IMR-90 (cell line): ENCODE measurements at regions not wholly inside any gene's neighbourhood (a gene's known extent, or its start where the extent isn't known, plus 50 kb on each side); places are given as distances from the start of the nearest gene placed in this dataset.

Source experiments
- ATAC-seq: fragments of 200-7000 bp; cut with Tn5 transposase; 2 replicates; pipeline ENCODE4 v1.9.1; 2020; ENCODE audit warnings: low read depth, mild to moderate bottlenecking, moderate library complexity
- BruUV-seq: library from RNA; stranded (reverse); fragments of 400-500 nt; replicated peaks from 2 replicates; lab custom pipeline; 2021; lab: Mats Ljungman, UMichigan
- CTCF ChIA-PET: fragments of 300-600 bp; formaldehyde crosslinking; extraction: SDS; loops from one replicate; lab custom pipeline; 2021; ENCODE audit warnings: antibody characterized with exemption; lab: Yijun Ruan, JAX
- POLR2A ChIA-PET: fragments of 300-600 bp; sonication (Branson Sonifier 250); formaldehyde crosslinking; loops from one replicate; lab custom pipeline; 2022; ENCODE audit warnings: antibody characterized with exemption; ENCODE audit not compliant: unreplicated experiment; lab: Charles Lee
- DNase-seq: peaks from one replicate; pipeline ENCODE4 v3.0.0; 2013
- H2AFZ ChIP-seq: replicated peaks from 2 replicates; pipeline ENCODE3; 2013; ENCODE audit warnings: low read length, mild to moderate bottlenecking; ENCODE audit not compliant: poor library complexity
- H2AK5ac ChIP-seq: 2 replicates; pipeline ENCODE4 v1.6.1; 2013; ENCODE audit warnings: low read depth, low read length, inconsistent platforms
- H2AK9ac ChIP-seq: replicated peaks from 2 replicates; pipeline ENCODE3; 2013; ENCODE audit warnings: mild to moderate bottlenecking, low read depth, low read length, moderate library complexity; ENCODE audit not compliant: poor library complexity
- H2BK120ac ChIP-seq: 2 replicates; pipeline ENCODE4 v1.6.1; 2013; ENCODE audit warnings: low read depth, low read length, inconsistent platforms
- H2BK15ac ChIP-seq: 3 replicates; pipeline ENCODE4 v1.6.1; 2013; ENCODE audit warnings: low read depth, low read length, inconsistent platforms
- H2BK20ac ChIP-seq: 2 replicates; pipeline ENCODE4 v1.6.1; 2013; ENCODE audit warnings: low read depth, mild to moderate bottlenecking, inconsistent platforms, low read length, moderate library complexity
- H2BK5ac ChIP-seq: 2 replicates; pipeline ENCODE4 v1.6.1; 2013; ENCODE audit warnings: mild to moderate bottlenecking, low read depth, low read length, inconsistent platforms; ENCODE audit not compliant: poor library complexity, severe bottlenecking
- H3K14ac ChIP-seq: replicated peaks from 2 replicates; pipeline ENCODE4 v1.6.1; 2013; ENCODE audit warnings: low read depth, low read length, inconsistent platforms
- H3K18ac ChIP-seq: 2 replicates; pipeline ENCODE4 v1.6.1; 2013; ENCODE audit warnings: low read depth, low read length, control low read depth
- H3K23ac ChIP-seq: 2 replicates; pipeline ENCODE4 v1.6.1; 2013; ENCODE audit warnings: low read depth, low read length, inconsistent platforms
- H3K27ac ChIP-seq: 2 replicates; pipeline ENCODE4 v1.5.1; 2013; ENCODE audit warnings: mild to moderate bottlenecking, control low read depth, low read length; ENCODE audit not compliant: insufficient read depth
- H3K27me3 ChIP-seq: 2 replicates; pipeline ENCODE4 v1.6.1; 2013; ENCODE audit warnings: low read length; ENCODE audit not compliant: control insufficient read depth, insufficient read depth
- H3K36me3 ChIP-seq: 2 replicates; pipeline ENCODE4 v1.6.1; 2013; ENCODE audit warnings: low read length, mixed read lengths; ENCODE audit not compliant: control insufficient read depth, insufficient read depth
- H3K4ac ChIP-seq: 2 replicates; pipeline ENCODE4 v1.6.1; 2013; ENCODE audit warnings: low read depth, low read length, inconsistent platforms
- H3K4me1 ChIP-seq: 2 replicates; pipeline ENCODE4 v1.6.1; 2013; ENCODE audit warnings: low read length, mixed read lengths; ENCODE audit not compliant: control insufficient read depth, insufficient read depth
- H3K4me2 ChIP-seq: 2 replicates; pipeline ENCODE4 v1.6.1; 2013; ENCODE audit warnings: low read depth, mild to moderate bottlenecking, control low read depth, low read length, moderate library complexity
- H3K4me3 ChIP-seq: 2 replicates; pipeline ENCODE4 v1.5.1; 2013; ENCODE audit warnings: low read depth, mild to moderate bottlenecking, control low read depth, low read length, moderate library complexity; ENCODE audit not compliant: insufficient read depth
- H3K56ac ChIP-seq: 2 replicates; pipeline ENCODE4 v1.6.1; 2013; ENCODE audit warnings: low read length, inconsistent platforms; ENCODE audit not compliant: insufficient read depth; ENCODE audit errors: extremely low read depth
- H3K79me1 ChIP-seq, 2 experiments: 2 replicates each; pipeline ENCODE4 v1.6.1; 2013; ENCODE audit warnings: low read length in 2 of 2, inconsistent platforms in 1 of 2, low read depth in 1 of 2
- H3K9ac ChIP-seq: 2 replicates; pipeline ENCODE4 v1.6.1; 2013; ENCODE audit warnings: low read depth, low read length, control low read depth
- H3K9me1 ChIP-seq: 2 replicates; pipeline ENCODE4 v1.6.1; 2013; ENCODE audit warnings: low read length, inconsistent platforms; ENCODE audit not compliant: insufficient read depth
- H3K9me3 ChIP-seq: 2 replicates; pipeline ENCODE4 v1.6.1; 2013; ENCODE audit warnings: low read length; ENCODE audit not compliant: control insufficient read depth, insufficient read depth
- H4K20me1 ChIP-seq: 2 replicates; pipeline ENCODE4 v1.6.1; 2013; ENCODE audit warnings: low read length, inconsistent platforms; ENCODE audit not compliant: insufficient read depth
- H4K5ac ChIP-seq: 2 replicates; pipeline ENCODE4 v1.6.1; 2013; ENCODE audit warnings: mild to moderate bottlenecking, low read depth, low read length, control low read depth
- H4K8ac ChIP-seq, 2 experiments: 2 replicates each; pipeline ENCODE4 v1.6.1; 2013; ENCODE audit warnings: low read depth in 2 of 2, low read length in 2 of 2, control low read depth in 1 of 2, inconsistent platforms in 1 of 2
- H4K91ac ChIP-seq: 2 replicates; pipeline ENCODE4 v1.6.1; 2013; ENCODE audit warnings: low read depth, low read length, inconsistent platforms; ENCODE audit not compliant: insufficient read depth
- BHLHE40 ChIP-seq: fragments of 150-350 bp; IDR thresholded peaks from 2 replicates; pipeline ENCODE4 v1.6.1; 2016; ENCODE audit warnings: mild to moderate bottlenecking, low read depth, low read length
- CEBPB ChIP-seq: IDR thresholded peaks from 2 replicates; pipeline ENCODE4 v1.6.1; 2012; ENCODE audit warnings: low read depth, low read length, improper control_type of control experiment
- CHD1 ChIP-seq: IDR thresholded peaks from 2 replicates; pipeline ENCODE4 v1.6.1; 2012; ENCODE audit warnings: low read depth, low read length, improper control_type of control experiment
- FOS ChIP-seq: fragments of 150-350 bp; IDR thresholded peaks from 2 replicates; pipeline ENCODE4 v1.6.1; 2016; ENCODE audit warnings: low read depth, low read length
- MXI1 ChIP-seq: IDR thresholded peaks from 2 replicates; pipeline ENCODE4 v1.6.1; 2012; ENCODE audit warnings: low read depth, mild to moderate bottlenecking, low read length, moderate library complexity, borderline replicate concordance
- NFE2L2 ChIP-seq: fragments of 150-350 bp; IDR thresholded peaks from 2 replicates; pipeline ENCODE4 v1.6.1; 2016; ENCODE audit warnings: low read depth, mild to moderate bottlenecking, low read length
- POLR2A ChIP-seq: IDR thresholded peaks from 2 replicates; pipeline ENCODE4 v1.6.1; 2012; ENCODE audit warnings: mild to moderate bottlenecking, low read depth, low read length
- RAD21 ChIP-seq: IDR thresholded peaks from 2 replicates; pipeline ENCODE4 v1.6.1; 2012; ENCODE audit warnings: low read length, improper control_type of control experiment
- RCOR1 ChIP-seq: IDR thresholded peaks from 2 replicates; pipeline ENCODE4 v1.6.1; 2012; ENCODE audit warnings: mild to moderate bottlenecking, low read length, improper control_type of control experiment; ENCODE audit not compliant: insufficient replicate concordance
- RFX5 ChIP-seq: IDR thresholded peaks from 2 replicates; pipeline ENCODE4 v1.8.0; 2012; ENCODE audit warnings: low read depth, mild to moderate bottlenecking, low read length, moderate library complexity
- SMC3 ChIP-seq: fragments of 150-350 bp; IDR thresholded peaks from 2 replicates; pipeline ENCODE4 v1.6.1; 2016; ENCODE audit warnings: low read depth, mild to moderate bottlenecking, antibody characterized with exemption, low read length, moderate library complexity
- WGBS, 2 experiments: methylation state at CpG; one replicate each; pipeline versions ENCODE4 v1.1.5 to v1.1.7; 2013; ENCODE audit warnings: missing lambda C conversion rate in 2 of 2; ENCODE audit not compliant: insufficient read length in 1 of 2; ENCODE audit errors: extremely low coverage in 2 of 2; 5-methylcytosine and 5-hydroxymethylcytosine counted together
- dilution Hi-C: fragments of 300-500 bp; cut with HindIII; formaldehyde crosslinking; loops from one replicate; pipeline ENCODE4 v1.14.3; 2018; ENCODE audit warnings: low sequenced_read_pairs; ENCODE audit not compliant: unreplicated experiment
- in situ Hi-C: fragments of 300-500 bp; cut with MboI; formaldehyde crosslinking; loops from 3 replicates; pipeline ENCODE4 v1.14.3; 2019; ENCODE audit warnings: low sequenced_read_pairs, inconsistent platforms, mixed read lengths
- intact Hi-C: fragments of 100-400 bp; cut with micrococcal nuclease; formaldehyde crosslinking; loops from 2 replicates; pipeline ENCODE4 v1.10.0; 2022
- TF ChIP-seq, protein P1 (sequence below): conservative IDR thresholded peaks from 2 replicates; pipeline ENCODE4 v1.5.1; 2012; ENCODE audit warnings: mild to moderate bottlenecking, low read depth, low read length, improper control_type of control experiment

DNA sequence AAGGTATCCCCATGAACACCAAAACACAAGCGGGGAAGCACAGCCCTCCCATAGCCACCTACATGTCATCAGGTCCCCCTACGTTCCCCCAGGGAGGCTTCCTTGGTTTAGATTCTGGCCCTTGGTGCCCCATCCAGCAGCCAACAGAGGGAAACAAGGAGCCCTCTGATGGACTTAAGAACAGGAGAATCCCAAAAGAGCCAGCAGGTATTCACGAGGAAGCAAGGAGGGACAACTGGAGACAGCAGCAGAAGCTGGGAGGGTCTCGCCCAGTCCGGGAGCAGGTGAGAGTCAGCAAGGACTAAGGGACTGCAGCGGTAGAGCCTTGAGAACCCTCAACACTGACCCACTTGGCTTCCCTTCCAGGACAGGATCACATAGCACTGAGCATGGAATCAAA is 58.4 kb upstream of the TOP1 start:
- no peaks in the 10 kb centered on the region for H3K9me3 ChIP-seq
- no peaks in the 10 kb centered on the region for H4K20me1 ChIP-seq
- H2BK120ac ChIP-seq = no peak overlapping the region
- H3K4me1 ChIP-seq = peaks cover 2% of the 10 kb centered on the region; the same call in 1 of the 2 replicates
- ChIA-PET CTCF (no interaction called here), POLR2A (no interaction called here)
- no peak overlapping the region for H3K23ac ChIP-seq
- DNase-seq (no peak), ATAC-seq (no peak)
- no peak overlapping the region for H4K91ac ChIP-seq
- intact Hi-C loops (no loop called here), in situ Hi-C loops (loop anchor here (5.0 to 25.0 kb wide), 4 partner anchors 122 to 1108 kb away; partner anchors contain the start of genes CHD6 and LPIN3), dilution Hi-C loops (no loop called here)
- H4K8ac ChIP-seq = no peak overlapping the region
- H2BK15ac ChIP-seq = no peak overlapping the region
- no peak overlapping the region for H2AFZ ChIP-seq
- H3K18ac ChIP-seq = no peak overlapping the region
- 98% methylated on average over 5 of the region's 6 CpGs; no CpG with 5 or more reads in 1 of the 2 experiments for WGBS, 2 experiments
- H3K56ac ChIP-seq = no peak overlapping the region
- no peak overlapping the region for H3K27ac ChIP-seq
- peaks cover 3% of the 10 kb centered on the region; the same call in 1 of the 2 replicates for H3K9me1 ChIP-seq
- no peak for TF ChIP-seq FOS
- TF ChIP-seq CHD1 = no peak
- no peak for TF ChIP-seq RFX5
- TF ChIP-seq RCOR1 = no peak
- TF ChIP-seq MXI1 = no peak
- peak; percentile 10; the same call in 1 of the 2 replicates for TF ChIP-seq SMC3
- no peak for TF ChIP-seq CEBPB
- TF ChIP-seq POLR2A = no peak
- no peak for TF ChIP-seq RAD21
- TF ChIP-seq BHLHE40 = no peak
- TF ChIP-seq, protein P1, sequence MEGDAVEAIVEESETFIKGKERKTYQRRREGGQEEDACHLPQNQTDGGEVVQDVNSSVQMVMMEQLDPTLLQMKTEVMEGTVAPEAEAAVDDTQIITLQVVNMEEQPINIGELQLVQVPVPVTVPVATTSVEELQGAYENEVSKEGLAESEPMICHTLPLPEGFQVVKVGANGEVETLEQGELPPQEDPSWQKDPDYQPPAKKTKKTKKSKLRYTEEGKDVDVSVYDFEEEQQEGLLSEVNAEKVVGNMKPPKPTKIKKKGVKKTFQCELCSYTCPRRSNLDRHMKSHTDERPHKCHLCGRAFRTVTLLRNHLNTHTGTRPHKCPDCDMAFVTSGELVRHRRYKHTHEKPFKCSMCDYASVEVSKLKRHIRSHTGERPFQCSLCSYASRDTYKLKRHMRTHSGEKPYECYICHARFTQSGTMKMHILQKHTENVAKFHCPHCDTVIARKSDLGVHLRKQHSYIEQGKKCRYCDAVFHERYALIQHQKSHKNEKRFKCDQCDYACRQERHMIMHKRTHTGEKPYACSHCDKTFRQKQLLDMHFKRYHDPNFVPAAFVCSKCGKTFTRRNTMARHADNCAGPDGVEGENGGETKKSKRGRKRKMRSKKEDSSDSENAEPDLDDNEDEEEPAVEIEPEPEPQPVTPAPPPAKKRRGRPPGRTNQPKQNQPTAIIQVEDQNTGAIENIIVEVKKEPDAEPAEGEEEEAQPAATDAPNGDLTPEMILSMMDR = peak; percentile 23; the same call in 1 of the 2 replicates
- TF ChIP-seq NFE2L2 = no peak
- H3K79me1 ChIP-seq = peaks cover 0 to 7% of the 10 kb centered on the region in 2 experiments; a peak in 2 of 4 replicates
- no peak overlapping the region for H3K4ac ChIP-seq
- H2AK9ac ChIP-seq = no peak overlapping the region
- no peak overlapping the region for H4K5ac ChIP-seq
- no peak overlapping the region for H2BK20ac ChIP-seq
- no peaks in the 10 kb centered on the region for H3K27me3 ChIP-seq
- BruUV-seq = no TSS peak
- H3K4me2 ChIP-seq = no peak overlapping the region
- H3K14ac ChIP-seq = no peak overlapping the region
- H3K4me3 ChIP-seq = no peak overlapping the region
- no peak overlapping the region for H3K9ac ChIP-seq
- H3K36me3 ChIP-seq = no peaks in the 10 kb centered on the region
- no peak overlapping the region for H2AK5ac ChIP-seq
- H2BK5ac ChIP-seq = no peak overlapping the region
